ENCODE measurements at regions not wholly inside any gene's neighbourhood (a gene's known extent, or its start where the extent isn't known, plus 50 kb on each side); places are given as distances from the start of the nearest gene placed in this dataset.

DNA sequence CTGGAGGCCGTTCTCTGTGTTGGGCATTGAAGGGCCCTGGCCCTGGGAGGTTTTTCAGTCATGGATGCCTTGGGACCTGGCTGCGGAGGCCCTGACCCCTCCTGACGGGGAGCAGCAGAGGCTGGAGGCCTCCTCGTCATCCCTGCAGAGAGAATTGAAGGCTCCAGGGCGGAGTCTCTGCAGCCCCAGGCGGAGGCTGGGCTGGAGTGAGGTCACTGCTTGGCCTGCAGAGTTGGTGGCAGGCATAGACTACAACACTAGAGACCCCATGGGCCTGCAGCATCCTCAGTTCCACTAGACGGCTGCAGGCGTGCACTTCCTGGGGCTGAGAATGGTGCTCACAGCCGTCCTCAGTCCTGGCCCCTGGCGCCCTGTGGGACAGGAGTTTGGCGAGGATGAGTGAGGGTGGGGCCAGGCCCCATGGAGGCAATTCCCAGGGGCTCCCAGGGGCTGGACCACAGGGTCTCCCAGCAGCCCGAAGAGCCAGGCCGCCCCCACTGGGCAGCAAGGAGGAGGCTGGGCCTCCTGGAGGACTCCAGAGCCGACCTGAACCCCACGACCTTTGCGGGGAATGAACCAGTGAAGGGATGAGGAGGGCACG, 1194.9 kb downstream of the BRD1 start:
- H3K9me3 ChIP-seq (ENCODE audit: control insufficient read depth, insufficient read depth, low read length), result no peaks in the 10 kb centered on the region
- H3K4me3 Mint-ChIP-seq, result no peak overlapping the region
- H3K4me1 ChIP-seq (ENCODE audit: control insufficient read depth, insufficient read depth, low read length), result peaks cover 17% of the 10 kb centered on the region
- TF ChIP-seq, protein P1, sequence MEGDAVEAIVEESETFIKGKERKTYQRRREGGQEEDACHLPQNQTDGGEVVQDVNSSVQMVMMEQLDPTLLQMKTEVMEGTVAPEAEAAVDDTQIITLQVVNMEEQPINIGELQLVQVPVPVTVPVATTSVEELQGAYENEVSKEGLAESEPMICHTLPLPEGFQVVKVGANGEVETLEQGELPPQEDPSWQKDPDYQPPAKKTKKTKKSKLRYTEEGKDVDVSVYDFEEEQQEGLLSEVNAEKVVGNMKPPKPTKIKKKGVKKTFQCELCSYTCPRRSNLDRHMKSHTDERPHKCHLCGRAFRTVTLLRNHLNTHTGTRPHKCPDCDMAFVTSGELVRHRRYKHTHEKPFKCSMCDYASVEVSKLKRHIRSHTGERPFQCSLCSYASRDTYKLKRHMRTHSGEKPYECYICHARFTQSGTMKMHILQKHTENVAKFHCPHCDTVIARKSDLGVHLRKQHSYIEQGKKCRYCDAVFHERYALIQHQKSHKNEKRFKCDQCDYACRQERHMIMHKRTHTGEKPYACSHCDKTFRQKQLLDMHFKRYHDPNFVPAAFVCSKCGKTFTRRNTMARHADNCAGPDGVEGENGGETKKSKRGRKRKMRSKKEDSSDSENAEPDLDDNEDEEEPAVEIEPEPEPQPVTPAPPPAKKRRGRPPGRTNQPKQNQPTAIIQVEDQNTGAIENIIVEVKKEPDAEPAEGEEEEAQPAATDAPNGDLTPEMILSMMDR (IDR thresholded peaks at IDR 0.05), result no peak
- no peaks in the 10 kb centered on the region for H3K4me1 Mint-ChIP-seq
- H3K36me3 Mint-ChIP-seq, result no peaks in the 10 kb centered on the region
- H3K4me3 ChIP-seq (ENCODE audit: low read length), result no peak overlapping the region
- no peaks in the 10 kb centered on the region for H3K9me3 Mint-ChIP-seq
- H3K36me3 ChIP-seq (ENCODE audit: control insufficient read depth, insufficient read depth, low read length), result no peaks in the 10 kb centered on the region
- no peak for ATAC-seq
- no peaks in the 10 kb centered on the region for H3K27me3 Mint-ChIP-seq (ENCODE audit: low read depth in 2 of 2)
- intact Hi-C loops (cut with micrococcal nuclease), result no loop called here
- no peak overlapping the region for H3K27ac ChIP-seq (ENCODE audit: low read length)
- WGBS (ENCODE audit: insufficient coverage), result 85% methylated on average over 17 of the region's 17 CpGs
- DNase-seq, result no peak
- no peak overlapping the region for H3K27ac Mint-ChIP-seq
- no peaks in the 10 kb centered on the region for H3K27me3 ChIP-seq (ENCODE audit: control insufficient read depth, insufficient read depth, low read length)

GRCh38 chr22:48631288-48631863, 1196.3 kb downstream of the BRD1 start:
- Histone ChIP-seq H3K4me3 (ENCODE audit: low read length) (no peak overlapping the region), H3K36me3 (ENCODE audit: control insufficient read depth, insufficient read depth, low read length) (no peaks in the 10 kb centered on the region), H3K27me3 (ENCODE audit: control insufficient read depth, insufficient read depth, low read length) (no peaks in the 10 kb centered on the region), H3K27ac (ENCODE audit: low read length) (no peak overlapping the region), H3K9me3 (ENCODE audit: control insufficient read depth, insufficient read depth, low read length) (no peaks in the 10 kb centered on the region), H3K4me1 (ENCODE audit: control insufficient read depth, insufficient read depth, low read length) (peaks cover 17% of the 10 kb centered on the region)
- whole genome bisulfite sequencing (ENCODE audit: insufficient coverage), result 84% methylated on average over 29 of the region's 29 CpGs
- H3K27ac Mint-ChIP-seq, result no peak overlapping the region
- no peaks in the 10 kb centered on the region for H3K4me1 Mint-ChIP-seq
- intact Hi-C loops (cut with micrococcal nuclease), result no loop called here
- no peaks in the 10 kb centered on the region for H3K36me3 Mint-ChIP-seq
- H3K27me3 Mint-ChIP-seq (ENCODE audit: low read depth in 2 of 2), result no peaks in the 10 kb centered on the region
- DNase-seq (no peak), ATAC-seq (no peak)
- H3K9me3 Mint-ChIP-seq, result no peaks in the 10 kb centered on the region
- TF ChIP-seq, protein P1 (IDR thresholded peaks at IDR 0.05), result no peak
- H3K4me3 Mint-ChIP-seq, result no peak overlapping the region

GRCh38 chr22:48630848-48631247, 1196.8 kb downstream of the BRD1 start:
- Histone ChIP-seq H3K4me3 (ENCODE audit: low read length) (no peak overlapping the region), H3K27me3 (ENCODE audit: control insufficient read depth, insufficient read depth, low read length) (no peaks in the 10 kb centered on the region), H3K4me1 (ENCODE audit: control insufficient read depth, insufficient read depth, low read length) (peaks cover 12% of the 10 kb centered on the region), H3K9me3 (ENCODE audit: control insufficient read depth, insufficient read depth, low read length) (no peaks in the 10 kb centered on the region), H3K27ac (ENCODE audit: low read length) (no peak overlapping the region), H3K36me3 (ENCODE audit: control insufficient read depth, insufficient read depth, low read length) (no peaks in the 10 kb centered on the region)
- TF ChIP-seq, protein P1 (IDR thresholded peaks at IDR 0.05), result no peak
- ATAC-seq (no peak), DNase-seq (no peak)
- Mint-ChIP-seq H3K9me3 (no peaks in the 10 kb centered on the region), H3K4me1 (no peaks in the 10 kb centered on the region), H3K4me3 (no peak overlapping the region), H3K27ac (no peak overlapping the region), H3K27me3 (ENCODE audit: low read depth in 2 of 2) (no peaks in the 10 kb centered on the region), H3K36me3 (no peaks in the 10 kb centered on the region)
- intact Hi-C loops (cut with micrococcal nuclease), result no loop called here
- 96% methylated on average over 17 of the region's 17 CpGs for WGBS (ENCODE audit: insufficient coverage)

GRCh38 chr22:48630433-48630754, 1197.3 kb downstream of the BRD1 start:
- H3K27me3 Mint-ChIP-seq (ENCODE audit: low read depth in 2 of 2), result no peaks in the 10 kb centered on the region
- H3K4me3 Mint-ChIP-seq, result no peak overlapping the region

More at GRCh38 chr22:48630433-48630754, 1197.3 kb downstream of the BRD1 start:
- WGBS (ENCODE audit: insufficient coverage), result 93% methylated on average over 19 of the region's 19 CpGs
- no peak for ATAC-seq
- H3K27ac ChIP-seq (ENCODE audit: low read length), result no peak overlapping the region
- H3K9me3 Mint-ChIP-seq, result no peaks in the 10 kb centered on the region
- no peaks in the 10 kb centered on the region for H3K4me1 Mint-ChIP-seq
- TF ChIP-seq, protein P1 (IDR thresholded peaks at IDR 0.05), result no peak
- H3K4me1 ChIP-seq (ENCODE audit: control insufficient read depth, insufficient read depth, low read length), result peaks cover 8% of the 10 kb centered on the region
- H3K9me3 ChIP-seq (ENCODE audit: control insufficient read depth, insufficient read depth, low read length), result no peaks in the 10 kb centered on the region
- H3K27me3 ChIP-seq (ENCODE audit: control insufficient read depth, insufficient read depth, low read length), result no peaks in the 10 kb centered on the region
- intact Hi-C loops (cut with micrococcal nuclease), result no loop called here
- DNase-seq, result no peak
- no peak overlapping the region for H3K4me3 ChIP-seq (ENCODE audit: low read length)
- H3K36me3 Mint-ChIP-seq, result no peaks in the 10 kb centered on the region
- no peak overlapping the region for H3K27ac Mint-ChIP-seq
- no peaks in the 10 kb centered on the region for H3K36me3 ChIP-seq (ENCODE audit: control insufficient read depth, insufficient read depth, low read length)
